ENCODE measurements at regions not wholly inside any gene's neighbourhood (a gene's known extent, or its start where the extent isn't known, plus 50 kb on each side); places are given as distances from the start of the nearest gene placed in this dataset.

DNA sequence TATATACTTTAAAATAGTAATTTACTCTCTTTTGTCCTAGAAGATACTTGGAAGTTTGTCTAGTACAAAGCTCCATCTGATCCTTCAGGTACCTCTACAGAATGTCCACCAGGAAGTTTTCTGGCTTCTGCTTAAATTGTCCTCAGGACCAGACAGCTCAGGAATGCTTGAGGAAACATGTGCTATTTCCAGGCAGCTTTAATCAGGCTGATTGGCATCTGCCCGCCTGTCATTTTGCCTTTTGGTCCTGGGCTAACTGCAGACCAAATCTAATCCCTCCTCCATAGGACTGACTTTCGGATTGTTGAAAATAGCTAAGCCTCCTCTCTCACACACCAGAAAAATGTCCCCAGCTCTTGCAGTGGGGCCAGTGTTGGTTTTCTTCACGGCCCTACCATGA, 113.4 kb upstream of the RGMA start:
- Histone ChIP-seq H2AFZ (ENCODE audit: insufficient read depth, low read length, poor library complexity) (no peak overlapping the region), H2BK12ac (ENCODE audit: low read length) (no peak overlapping the region), H3K9me3 (ENCODE audit: insufficient read depth, low read depth, low read length) (no peaks in the 10 kb centered on the region), H4K12ac (ENCODE audit: low read depth, low read length) (no peak overlapping the region), H3K4ac (ENCODE audit: low read depth, low read length) (no peak overlapping the region), H4K91ac (ENCODE audit: low read depth, low read length) (no peak overlapping the region), H3K18ac (ENCODE audit: low read length) (no peak overlapping the region), H3K9ac (ENCODE audit: low read length) (no peak overlapping the region), H2AK5ac (ENCODE audit: low read length) (no peak overlapping the region), H3K4me3 (ENCODE audit: low read depth, low read length) (no peak overlapping the region), H3K14ac (ENCODE audit: low read length) (no peak overlapping the region), H3K79me1 (ENCODE audit: low read length) (no peaks in the 10 kb centered on the region), H3K27ac (ENCODE audit: low read depth, low read length) (no peak overlapping the region), H3K4me1 (ENCODE audit: control insufficient read depth in 1 of 2, insufficient read depth in 2 of 2, low read length in 2 of 2) (no peaks in the 10 kb centered on the region), H2BK120ac (ENCODE audit: insufficient read depth, low read length, poor library complexity) (no peak overlapping the region), H3K79me2 (ENCODE audit: control insufficient read depth, insufficient read depth, low read length, poor library complexity) (no peaks in the 10 kb centered on the region), H4K8ac (ENCODE audit: low read depth, low read length) (no peak overlapping the region), H3K23ac (ENCODE audit: low read length) (no peak overlapping the region), H3K36me3 (ENCODE audit: control insufficient read depth in 1 of 2, insufficient read depth in 2 of 2, low read length in 2 of 2) (no peaks in the 10 kb centered on the region), H3K4me2 (ENCODE audit: low read length) (no peak overlapping the region), H2BK5ac (ENCODE audit: low read depth, low read length, poor library complexity) (no peak overlapping the region), H3K27me3 (ENCODE audit: insufficient read depth, low read length) (no peaks in the 10 kb centered on the region)
- no peak for DNase-seq
- WGBS (ENCODE audit: extremely low coverage, insufficient coverage, insufficient read length): no CpG with 5 or more reads among the region's 3 CpGs

- Histone ChIP-seq H2BK5ac (ENCODE audit: low read depth, low read length, poor library complexity) (no peak overlapping the region), H3K36me3 (ENCODE audit: control insufficient read depth in 1 of 2, insufficient read depth in 2 of 2, low read length in 2 of 2) (no peaks in the 10 kb centered on the region), H3K79me1 (ENCODE audit: low read length) (no peaks in the 10 kb centered on the region), H3K14ac (ENCODE audit: low read length) (no peak overlapping the region), H3K4ac (ENCODE audit: low read depth, low read length) (no peak overlapping the region), H3K18ac (ENCODE audit: low read length) (no peak overlapping the region), H2BK120ac (ENCODE audit: insufficient read depth, low read length, poor library complexity) (no peak overlapping the region), H3K79me2 (ENCODE audit: control insufficient read depth, insufficient read depth, low read length, poor library complexity) (no peaks in the 10 kb centered on the region), H3K23ac (ENCODE audit: low read length) (no peak overlapping the region), H2AFZ (ENCODE audit: insufficient read depth, low read length, poor library complexity) (no peak overlapping the region), H3K9me3 (ENCODE audit: insufficient read depth, low read depth, low read length) (no peaks in the 10 kb centered on the region), H4K12ac (ENCODE audit: low read depth, low read length) (no peak overlapping the region), H3K9ac (ENCODE audit: low read length) (no peak overlapping the region), H3K4me1 (ENCODE audit: control insufficient read depth in 1 of 2, insufficient read depth in 2 of 2, low read length in 2 of 2) (no peaks in the 10 kb centered on the region), H2BK12ac (ENCODE audit: low read length) (no peak overlapping the region), H2AK5ac (ENCODE audit: low read length) (no peak overlapping the region), H3K27ac (ENCODE audit: low read depth, low read length) (no peak overlapping the region), H4K91ac (ENCODE audit: low read depth, low read length) (no peak overlapping the region), H3K4me3 (ENCODE audit: low read depth, low read length) (no peak overlapping the region), H4K8ac (ENCODE audit: low read depth, low read length) (no peak overlapping the region), H3K4me2 (ENCODE audit: low read length) (no peak overlapping the region), H3K27me3 (ENCODE audit: insufficient read depth, low read length) (no peaks in the 10 kb centered on the region)
- DNase-seq: no peak
- WGBS (ENCODE audit: extremely low coverage, insufficient coverage, insufficient read length): no CpG with 5 or more reads among the region's 4 CpGs
Observed at GRCh38 chr15:93201940-93202339, 112.9 kb upstream of the RGMA start.

- H3K9me3 ChIP-seq (ENCODE audit: insufficient read depth, low read depth, low read length): no peaks in the 10 kb centered on the region
- no peak overlapping the region for H3K9ac ChIP-seq (ENCODE audit: low read length)
- H2BK12ac ChIP-seq (ENCODE audit: low read length): no peak overlapping the region
- H3K4ac ChIP-seq (ENCODE audit: low read depth, low read length): no peak overlapping the region
- no peak overlapping the region for H3K4me3 ChIP-seq (ENCODE audit: low read depth, low read length)
- H3K79me1 ChIP-seq (ENCODE audit: low read length): no peaks in the 10 kb centered on the region
- H4K91ac ChIP-seq (ENCODE audit: low read depth, low read length): no peak overlapping the region
- H2AFZ ChIP-seq (ENCODE audit: insufficient read depth, low read length, poor library complexity): no peak overlapping the region
- no peak overlapping the region for H2AK5ac ChIP-seq (ENCODE audit: low read length)
- no peak overlapping the region for H3K4me2 ChIP-seq (ENCODE audit: low read length)
- no peak for DNase-seq
- no CpG with 5 or more reads among the region's 4 CpGs for WGBS (ENCODE audit: extremely low coverage, insufficient coverage, insufficient read length)
- H4K8ac ChIP-seq (ENCODE audit: low read depth, low read length): no peak overlapping the region
- H3K27me3 ChIP-seq (ENCODE audit: insufficient read depth, low read length): no peaks in the 10 kb centered on the region
- H3K23ac ChIP-seq (ENCODE audit: low read length): no peak overlapping the region
- no peak overlapping the region for H3K27ac ChIP-seq (ENCODE audit: low read depth, low read length)
- no peaks in the 10 kb centered on the region for H3K36me3 ChIP-seq (ENCODE audit: control insufficient read depth in 1 of 2, insufficient read depth in 2 of 2, low read length in 2 of 2)
- H3K4me1 ChIP-seq (ENCODE audit: control insufficient read depth in 1 of 2, insufficient read depth in 2 of 2, low read length in 2 of 2): no peaks in the 10 kb centered on the region
- H3K14ac ChIP-seq (ENCODE audit: low read length): no peak overlapping the region
- no peak overlapping the region for H4K12ac ChIP-seq (ENCODE audit: low read depth, low read length)
- no peaks in the 10 kb centered on the region for H3K79me2 ChIP-seq (ENCODE audit: control insufficient read depth, insufficient read depth, low read length, poor library complexity)
- no peak overlapping the region for H3K18ac ChIP-seq (ENCODE audit: low read length)
- no peak overlapping the region for H2BK120ac ChIP-seq (ENCODE audit: insufficient read depth, low read length, poor library complexity)
- H2BK5ac ChIP-seq (ENCODE audit: low read depth, low read length, poor library complexity): no peak overlapping the region
Observed at GRCh38 chr15:93200837-93201226, 111.8 kb upstream of the RGMA start.

- Histone ChIP-seq H3K27ac (ENCODE audit: low read depth, low read length) (no peak overlapping the region), H3K4ac (ENCODE audit: low read depth, low read length) (no peak overlapping the region), H2BK5ac (ENCODE audit: low read depth, low read length, poor library complexity) (no peak overlapping the region), H4K12ac (ENCODE audit: low read depth, low read length) (no peak overlapping the region), H3K9ac (ENCODE audit: low read length) (no peak overlapping the region), H3K79me2 (ENCODE audit: control insufficient read depth, insufficient read depth, low read length, poor library complexity) (no peaks in the 10 kb centered on the region), H4K8ac (ENCODE audit: low read depth, low read length) (no peak overlapping the region), H2AFZ (ENCODE audit: insufficient read depth, low read length, poor library complexity) (no peak overlapping the region), H3K4me1 (ENCODE audit: control insufficient read depth in 1 of 2, insufficient read depth in 2 of 2, low read length in 2 of 2) (no peaks in the 10 kb centered on the region), H3K36me3 (ENCODE audit: control insufficient read depth in 1 of 2, insufficient read depth in 2 of 2, low read length in 2 of 2) (no peaks in the 10 kb centered on the region), H3K14ac (ENCODE audit: low read length) (no peak overlapping the region), H2BK12ac (ENCODE audit: low read length) (no peak overlapping the region), H2AK5ac (ENCODE audit: low read length) (no peak overlapping the region), H3K23ac (ENCODE audit: low read length) (no peak overlapping the region), H3K18ac (ENCODE audit: low read length) (no peak overlapping the region), H2BK120ac (ENCODE audit: insufficient read depth, low read length, poor library complexity) (no peak overlapping the region), H3K79me1 (ENCODE audit: low read length) (no peaks in the 10 kb centered on the region), H4K91ac (ENCODE audit: low read depth, low read length) (no peak overlapping the region), H3K4me2 (ENCODE audit: low read length) (no peak overlapping the region), H3K9me3 (ENCODE audit: insufficient read depth, low read depth, low read length) (no peaks in the 10 kb centered on the region), H3K27me3 (ENCODE audit: insufficient read depth, low read length) (no peaks in the 10 kb centered on the region), H3K4me3 (ENCODE audit: low read depth, low read length) (no peak overlapping the region)
- no peak for DNase-seq
- no CpG with 5 or more reads among the region's 6 CpGs for WGBS (ENCODE audit: extremely low coverage, insufficient coverage, insufficient read length)
Observed at GRCh38 chr15:93200081-93200836, 111.2 kb upstream of the RGMA start.

Data from trophoblast cell (in vitro differentiated cells and primary cell).